NCI-H82 treated with DMSO at 0.1 percent for 48 hours (cell line): ENCODE measurements at regions not wholly inside any gene's neighbourhood (a gene's known extent, or its start where the extent isn't known, plus 50 kb on each side); places are given as distances from the start of the nearest gene placed in this dataset.
"Not testable (repeated sequence)": the region's sequence is repeated elsewhere in the genome, so short reads cannot be mapped to it uniquely, and the experiment has no call there.

ENCODE experiments used
- DNase-seq: peaks from one replicate; lab custom pipeline; 2025; ENCODE audit not compliant: unreplicated experiment; lab: John Stamatoyannopoulos, UW

DNA sequence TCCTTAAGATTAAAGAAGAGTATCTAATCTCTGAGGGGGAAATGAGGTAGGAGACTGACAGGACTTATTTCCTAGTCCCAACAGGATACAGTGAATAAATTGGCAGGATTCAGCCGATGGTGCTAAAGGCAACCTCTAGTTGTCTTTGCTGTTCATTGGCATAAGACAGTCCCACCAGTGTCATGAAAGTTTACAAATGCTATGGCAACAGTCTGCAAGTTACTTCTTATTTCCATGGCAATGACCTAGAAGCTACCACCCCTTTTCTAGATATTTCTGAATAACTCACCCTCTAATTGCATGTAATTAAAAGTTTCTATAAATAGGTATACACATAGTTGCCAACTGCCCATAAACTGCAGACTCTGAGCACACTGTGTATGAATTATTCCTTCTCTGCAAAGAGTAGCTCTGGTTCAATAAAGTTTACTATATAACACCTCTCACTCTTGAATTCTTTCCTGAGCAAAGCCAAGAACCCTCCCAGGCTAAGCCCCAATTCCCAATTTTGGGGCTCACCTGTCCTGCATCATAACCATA is 172.7 kb upstream of the LRATD1 start:
- no peak for DNase-seq

DNA sequence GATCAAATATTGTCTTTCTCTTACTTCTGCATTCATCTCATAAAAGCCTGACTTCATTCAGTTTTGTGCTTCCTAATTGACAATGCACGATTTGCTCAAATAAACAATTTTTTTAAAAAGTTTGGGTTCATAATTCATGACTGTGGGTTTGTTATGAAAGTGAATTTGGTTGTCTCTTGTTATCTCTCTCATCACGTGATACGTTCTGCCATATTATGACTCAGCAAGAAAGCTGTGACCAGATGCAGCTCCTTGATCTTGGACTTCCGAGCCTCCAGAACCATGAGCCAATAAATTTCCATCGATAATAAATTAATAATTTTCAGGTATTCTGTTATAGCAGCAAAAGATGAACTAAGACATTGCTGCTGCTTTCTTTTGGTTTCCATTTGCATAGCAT is 156.5 kb upstream of the LRATD1 start:
- no peak for DNase-seq

DNA sequence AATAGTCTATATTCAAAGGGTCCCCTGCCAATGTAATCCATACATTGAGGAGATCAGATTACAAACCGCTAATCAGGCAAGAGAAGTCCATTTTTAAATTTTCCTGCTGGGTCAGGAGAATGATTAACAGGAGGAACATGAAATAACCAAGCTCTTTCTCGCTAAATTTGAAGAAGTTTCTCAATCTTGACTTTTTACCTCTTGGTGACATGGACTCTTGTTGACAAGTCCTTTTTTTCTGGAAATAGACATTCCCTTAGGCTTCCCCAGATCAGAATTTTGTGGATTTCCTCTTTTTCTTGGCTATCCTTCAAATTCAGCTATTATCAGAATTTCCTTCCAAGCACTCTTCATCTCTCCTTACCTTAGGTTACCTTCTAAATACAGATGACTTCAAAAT is 153.0 kb upstream of the LRATD1 start:
- DNase-seq: no peak

DNA sequence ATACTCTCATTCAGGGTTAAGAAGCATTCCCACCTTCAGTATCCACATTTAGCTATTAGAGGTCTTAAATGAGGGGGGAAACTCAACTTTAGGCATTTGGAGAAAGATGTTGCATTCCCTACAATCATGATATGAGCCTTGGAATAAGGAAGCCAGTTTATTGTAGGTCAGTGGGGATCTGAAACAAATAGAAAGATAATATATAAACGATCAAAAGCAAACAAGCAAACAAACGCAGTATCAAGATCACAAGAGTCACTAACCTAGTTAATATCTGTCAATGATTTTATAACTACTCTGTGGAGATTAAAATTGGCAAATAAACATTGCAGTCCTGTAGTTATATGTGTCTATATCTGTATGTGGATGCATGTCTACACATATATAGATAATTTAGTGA is 152.4 kb upstream of the LRATD1 start:
- no peak for DNase-seq

- DNase-seq: no peak
These were observed 151.6 kb upstream of the LRATD1 start for GRCh38 chr2:14480906-14481305.

GRCh38 chr2:14492920-14493503 is 139.5 kb upstream of the LRATD1 start:
- DNase-seq: no peak

- DNase-seq: no peak
These were observed 137.8 kb upstream of the LRATD1 start for GRCh38 chr2:14494759-14495158.

DNA sequence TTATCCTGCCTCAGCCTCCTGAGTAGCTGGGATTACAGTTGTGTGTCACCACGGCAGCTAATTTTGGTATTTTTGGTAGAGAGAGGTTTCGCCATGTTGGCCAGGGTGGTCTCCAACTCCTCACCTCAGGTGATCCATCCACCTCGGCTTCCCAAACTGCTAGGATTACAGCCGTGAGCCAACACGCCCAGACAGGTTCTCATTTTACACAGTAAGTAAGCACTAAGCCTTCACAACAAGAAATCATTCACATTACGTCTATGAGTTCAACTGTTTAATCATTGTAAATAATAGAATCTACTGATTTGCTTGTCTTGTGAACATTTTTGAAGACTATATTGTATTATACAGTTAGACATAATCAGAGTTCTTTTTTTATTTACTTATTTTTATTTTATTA is 131.5 kb upstream of the LRATD1 start:
- no peak for DNase-seq

GRCh38 chr2:14506955-14507354 is 125.6 kb upstream of the LRATD1 start:
- not testable (repeated sequence) for DNase-seq

DNA sequence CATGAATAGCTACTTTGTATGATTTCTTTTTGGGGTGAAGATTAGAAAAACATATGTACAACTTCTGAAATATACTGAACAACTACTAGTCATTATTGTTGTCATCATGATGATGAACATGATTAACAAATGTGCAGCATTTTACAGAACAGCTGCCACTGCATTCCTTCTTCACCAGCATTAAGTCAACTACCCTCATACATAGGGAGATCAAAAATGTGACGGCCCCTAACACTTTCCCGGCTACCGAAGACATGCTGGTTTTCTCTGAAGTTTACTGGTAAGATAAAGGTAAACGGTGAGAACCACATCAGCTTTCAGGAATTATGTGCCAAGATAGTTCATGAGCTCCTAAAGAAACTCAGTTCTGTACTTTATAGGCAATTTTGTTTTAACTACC is 121.0 kb upstream of the LRATD1 start:
- no peak for DNase-seq

DNA sequence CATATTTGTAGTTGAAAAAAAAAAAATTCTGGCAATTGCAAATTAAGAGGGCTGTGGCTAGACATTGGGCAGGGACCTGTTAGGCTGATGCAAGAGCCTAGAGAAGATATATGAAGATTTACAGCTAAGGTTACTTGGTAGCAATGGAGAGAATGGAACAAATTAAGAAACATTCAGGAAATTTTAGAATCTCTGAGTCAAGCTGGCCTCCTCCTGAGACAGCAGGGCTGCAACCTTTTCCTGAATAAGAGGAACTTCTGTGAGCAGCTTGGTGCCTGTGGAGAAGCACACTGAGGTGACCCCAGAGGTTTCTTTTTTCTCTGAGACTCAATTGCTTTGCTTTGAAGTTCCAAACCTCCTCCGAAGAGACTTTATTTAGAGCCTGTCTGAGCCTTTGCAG is 118.6 kb upstream of the LRATD1 start:
- DNase-seq: no peak

- no peak for DNase-seq
These were observed 115.7 kb upstream of the LRATD1 start for GRCh38 chr2:14516844-14517243.

DNA sequence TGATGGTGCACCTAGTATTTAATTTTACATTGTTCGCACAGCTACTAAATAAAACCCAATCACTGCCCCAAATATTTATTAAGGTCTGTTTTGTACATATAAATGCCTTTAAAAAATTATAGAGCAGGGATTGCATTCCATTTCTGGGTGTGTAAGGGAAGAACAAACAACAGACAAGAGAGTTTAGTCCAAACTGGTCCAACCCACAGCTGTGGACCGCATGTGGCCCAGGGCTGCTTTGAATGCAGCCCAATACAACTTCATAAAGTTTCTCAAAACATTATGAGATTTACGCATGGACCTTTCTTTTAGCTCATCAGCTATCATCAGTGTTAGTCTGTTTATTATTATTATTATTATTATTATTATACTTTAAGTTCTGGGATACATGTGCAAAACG is 114.8 kb upstream of the LRATD1 start:
- DNase-seq: no peak

DNA sequence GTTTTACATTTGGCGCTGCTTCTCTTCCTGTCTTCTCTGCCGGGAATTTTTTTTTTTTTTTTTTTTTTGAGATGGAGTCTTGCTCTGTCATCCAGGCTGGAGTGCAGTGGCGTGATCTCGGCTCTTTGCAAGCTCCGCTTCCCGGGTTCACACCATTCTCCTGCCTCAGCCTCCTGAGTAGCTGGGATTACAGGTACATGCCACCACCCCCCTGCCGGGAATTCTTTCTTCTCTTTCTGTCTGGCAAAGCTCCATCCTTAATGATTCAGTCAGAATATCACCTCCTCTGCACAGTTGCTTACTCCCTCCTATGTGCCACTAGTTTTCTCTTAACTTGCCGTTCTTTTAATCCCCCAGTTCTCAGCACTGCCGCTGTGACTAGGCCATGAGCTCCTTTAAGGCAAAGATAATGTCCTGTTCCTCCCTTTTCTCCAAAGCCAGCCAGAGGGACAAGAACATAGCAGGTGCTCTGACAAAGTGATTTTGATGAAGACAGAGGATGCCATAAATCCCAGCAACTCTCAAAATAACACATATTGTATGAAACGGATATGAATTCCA is 112.1 kb upstream of the LRATD1 start:
- no peak for DNase-seq

GRCh38 chr2:14524041-14524802 is 108.3 kb upstream of the LRATD1 start:
- no peak for DNase-seq

GRCh38 chr2:14524803-14525080 is 107.8 kb upstream of the LRATD1 start:
- DNase-seq: no peak

GRCh38 chr2:14530506-14530905 is 102.0 kb upstream of the LRATD1 start:
- DNase-seq: no peak

DNA sequence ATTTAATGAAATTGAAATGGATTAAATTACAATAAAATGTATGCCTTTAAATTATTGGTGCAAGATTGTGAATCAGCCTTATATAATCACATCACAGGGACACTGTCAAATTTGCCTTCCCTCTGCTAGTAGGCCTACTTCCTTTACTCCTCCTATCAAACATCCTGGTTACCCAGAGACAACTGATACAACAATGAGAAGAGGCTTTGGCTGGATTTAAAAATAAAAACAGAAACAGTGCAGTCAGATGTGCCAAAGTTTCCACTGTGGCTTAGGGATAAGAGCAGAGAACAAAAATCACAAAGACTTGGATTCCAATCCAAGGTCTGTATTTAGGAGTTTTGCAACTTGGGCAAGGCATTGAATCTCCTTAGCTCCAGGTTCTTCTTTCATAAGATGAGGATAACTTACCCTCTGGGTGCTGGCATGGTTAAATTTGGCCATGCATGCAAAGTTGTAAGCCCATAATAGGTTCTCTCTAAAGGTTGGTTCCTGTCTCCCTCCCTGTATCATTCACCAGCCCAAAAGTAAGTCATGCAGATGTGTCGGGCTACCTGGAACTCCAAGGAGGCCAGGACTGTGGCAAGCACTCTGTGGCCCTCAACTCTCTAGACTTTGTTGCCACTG is 99.3 kb upstream of the LRATD1 start:
- DNase-seq: no peak

DNA sequence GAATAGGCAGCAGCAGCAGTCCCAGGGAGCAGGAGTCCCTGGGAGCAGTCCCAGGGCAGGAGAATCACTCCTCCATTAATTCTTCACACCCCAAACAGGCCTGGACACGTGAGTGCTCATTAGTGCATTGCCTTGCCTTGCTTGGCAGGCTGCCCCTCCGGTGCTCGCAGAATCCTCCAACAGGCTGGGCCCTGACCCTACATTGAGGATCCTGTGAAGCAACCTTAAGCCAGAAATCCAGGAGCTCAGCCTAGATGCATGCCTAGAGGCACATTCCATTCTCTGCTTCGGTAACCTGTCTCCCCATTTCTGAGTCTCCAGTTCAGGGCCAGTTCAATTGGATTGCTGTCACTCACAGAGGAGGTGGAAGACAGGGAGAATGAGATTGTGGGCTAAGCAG is 97.4 kb upstream of the LRATD1 start:
- DNase-seq: no peak

DNA sequence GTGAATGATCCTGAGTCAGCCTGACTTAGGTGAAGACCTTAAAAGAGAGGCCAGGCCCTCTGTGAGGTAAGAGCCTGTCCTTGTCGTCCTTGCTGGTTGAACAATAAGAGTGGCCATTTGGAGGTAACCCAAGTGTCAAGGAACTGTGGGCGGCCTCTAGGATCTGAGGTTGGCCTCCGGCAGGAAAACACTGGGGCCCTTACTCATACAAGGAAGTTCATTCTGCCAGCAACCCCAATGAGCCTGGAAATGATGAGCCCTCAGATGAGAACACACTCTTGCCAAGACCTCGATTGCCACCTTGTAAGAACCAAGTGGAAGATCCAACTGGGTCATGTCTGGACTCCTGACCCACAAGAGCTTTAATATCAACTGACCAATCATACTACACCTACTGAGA is 95.5 kb upstream of the LRATD1 start:
- DNase-seq: no peak

- no peak for DNase-seq
These were observed 92.5 kb upstream of the LRATD1 start for GRCh38 chr2:14540015-14540414.

- no peak for DNase-seq
These were observed 89.2 kb upstream of the LRATD1 start for GRCh38 chr2:14543284-14543683.
